IMR-90 (cell line): ENCODE measurements at regions not wholly inside any gene's neighbourhood (a gene's known extent, or its start where the extent isn't known, plus 50 kb on each side); places are given as distances from the start of the nearest gene placed in this dataset.

Experiments used
- FOS ChIP-seq: fragments of 150-350 bp; IDR thresholded peaks from 2 replicates; pipeline ENCODE4 v1.6.1; 2016; ENCODE audit warnings: low read depth, low read length
- MXI1 ChIP-seq: IDR thresholded peaks from 2 replicates; pipeline ENCODE4 v1.6.1; 2012; ENCODE audit warnings: low read depth, mild to moderate bottlenecking, low read length, moderate library complexity, borderline replicate concordance
- NFE2L2 ChIP-seq: fragments of 150-350 bp; IDR thresholded peaks from 2 replicates; pipeline ENCODE4 v1.6.1; 2016; ENCODE audit warnings: low read depth, mild to moderate bottlenecking, low read length
- POLR2A ChIP-seq: IDR thresholded peaks from 2 replicates; pipeline ENCODE4 v1.6.1; 2012; ENCODE audit warnings: mild to moderate bottlenecking, low read depth, low read length
- RCOR1 ChIP-seq: IDR thresholded peaks from 2 replicates; pipeline ENCODE4 v1.6.1; 2012; ENCODE audit warnings: mild to moderate bottlenecking, low read length, improper control_type of control experiment; ENCODE audit not compliant: insufficient replicate concordance
- RFX5 ChIP-seq: IDR thresholded peaks from 2 replicates; pipeline ENCODE4 v1.8.0; 2012; ENCODE audit warnings: low read depth, mild to moderate bottlenecking, low read length, moderate library complexity
- TF ChIP-seq, protein P1 (sequence below): conservative IDR thresholded peaks from 2 replicates; pipeline ENCODE4 v1.5.1; 2012; ENCODE audit warnings: mild to moderate bottlenecking, low read depth, low read length, improper control_type of control experiment
- TF ChIP-seq, protein P2 (sequence below): fragments of 150-350 bp; IDR thresholded peaks from 2 replicates; pipeline ENCODE4 v1.6.1; 2016; ENCODE audit warnings: low read depth, mild to moderate bottlenecking, low read length, moderate library complexity, borderline replicate concordance
- TF ChIP-seq, protein P3 (sequence below): fragments of 150-350 bp; IDR thresholded peaks from 2 replicates; pipeline ENCODE4 v1.6.1; 2017; ENCODE audit warnings: mild to moderate bottlenecking, antibody characterized with exemption, low read length, low read depth

DNA sequence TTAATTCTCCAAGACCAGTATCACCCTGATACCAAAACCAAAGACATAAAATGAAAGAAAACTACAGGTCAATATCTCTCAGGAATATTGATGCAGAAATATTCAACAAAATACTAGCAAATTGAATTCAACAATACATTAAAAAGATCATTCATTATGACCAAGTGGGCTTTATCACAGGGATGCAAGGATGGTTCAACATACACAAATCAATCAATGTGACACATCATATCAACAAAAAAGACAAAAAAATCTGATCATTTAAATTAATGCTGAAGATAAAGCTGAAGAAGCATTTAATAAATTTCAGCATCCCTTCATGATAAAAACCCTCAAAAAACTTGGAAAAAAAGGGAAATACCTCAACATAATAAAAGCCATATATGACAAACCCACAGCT, 341.4 kb downstream of the GUCY2F start:
- TF ChIP-seq, protein P1, sequence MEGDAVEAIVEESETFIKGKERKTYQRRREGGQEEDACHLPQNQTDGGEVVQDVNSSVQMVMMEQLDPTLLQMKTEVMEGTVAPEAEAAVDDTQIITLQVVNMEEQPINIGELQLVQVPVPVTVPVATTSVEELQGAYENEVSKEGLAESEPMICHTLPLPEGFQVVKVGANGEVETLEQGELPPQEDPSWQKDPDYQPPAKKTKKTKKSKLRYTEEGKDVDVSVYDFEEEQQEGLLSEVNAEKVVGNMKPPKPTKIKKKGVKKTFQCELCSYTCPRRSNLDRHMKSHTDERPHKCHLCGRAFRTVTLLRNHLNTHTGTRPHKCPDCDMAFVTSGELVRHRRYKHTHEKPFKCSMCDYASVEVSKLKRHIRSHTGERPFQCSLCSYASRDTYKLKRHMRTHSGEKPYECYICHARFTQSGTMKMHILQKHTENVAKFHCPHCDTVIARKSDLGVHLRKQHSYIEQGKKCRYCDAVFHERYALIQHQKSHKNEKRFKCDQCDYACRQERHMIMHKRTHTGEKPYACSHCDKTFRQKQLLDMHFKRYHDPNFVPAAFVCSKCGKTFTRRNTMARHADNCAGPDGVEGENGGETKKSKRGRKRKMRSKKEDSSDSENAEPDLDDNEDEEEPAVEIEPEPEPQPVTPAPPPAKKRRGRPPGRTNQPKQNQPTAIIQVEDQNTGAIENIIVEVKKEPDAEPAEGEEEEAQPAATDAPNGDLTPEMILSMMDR: no peak
- no peak for TF ChIP-seq RFX5
- TF ChIP-seq, protein P2, sequence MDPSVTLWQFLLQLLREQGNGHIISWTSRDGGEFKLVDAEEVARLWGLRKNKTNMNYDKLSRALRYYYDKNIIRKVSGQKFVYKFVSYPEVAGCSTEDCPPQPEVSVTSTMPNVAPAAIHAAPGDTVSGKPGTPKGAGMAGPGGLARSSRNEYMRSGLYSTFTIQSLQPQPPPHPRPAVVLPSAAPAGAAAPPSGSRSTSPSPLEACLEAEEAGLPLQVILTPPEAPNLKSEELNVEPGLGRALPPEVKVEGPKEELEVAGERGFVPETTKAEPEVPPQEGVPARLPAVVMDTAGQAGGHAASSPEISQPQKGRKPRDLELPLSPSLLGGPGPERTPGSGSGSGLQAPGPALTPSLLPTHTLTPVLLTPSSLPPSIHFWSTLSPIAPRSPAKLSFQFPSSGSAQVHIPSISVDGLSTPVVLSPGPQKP: no peak
- TF ChIP-seq POLR2A: no peak
- TF ChIP-seq FOS: no peak
- TF ChIP-seq NFE2L2: no peak
- TF ChIP-seq, protein P3, sequence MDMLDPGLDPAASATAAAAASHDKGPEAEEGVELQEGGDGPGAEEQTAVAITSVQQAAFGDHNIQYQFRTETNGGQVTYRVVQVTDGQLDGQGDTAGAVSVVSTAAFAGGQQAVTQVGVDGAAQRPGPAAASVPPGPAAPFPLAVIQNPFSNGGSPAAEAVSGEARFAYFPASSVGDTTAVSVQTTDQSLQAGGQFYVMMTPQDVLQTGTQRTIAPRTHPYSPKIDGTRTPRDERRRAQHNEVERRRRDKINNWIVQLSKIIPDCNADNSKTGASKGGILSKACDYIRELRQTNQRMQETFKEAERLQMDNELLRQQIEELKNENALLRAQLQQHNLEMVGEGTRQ: no peak
- TF ChIP-seq MXI1: no peak
- TF ChIP-seq RCOR1: no peak
